Renal cortex interstitium (tissue), 11 donors: ENCODE measurements at regions not wholly inside any gene's neighbourhood (a gene's known extent, or its start where the extent isn't known, plus 50 kb on each side); places are given as distances from the start of the nearest gene placed in this dataset.

Experiments used
- DNase-seq, 11 donors: peaks; one replicate each; pipeline ENCODE4 v3.0.0-alpha.2; 2013; ENCODE audit warnings: low read depth in 9 of 11, low spot score in 4 of 11; ENCODE audit errors: extremely low read depth in 1 of 11

- DNase-seq: no peak
Observed at GRCh38 chr14:61176686-61177085, 104.5 kb downstream of the TMEM30B start.

DNA sequence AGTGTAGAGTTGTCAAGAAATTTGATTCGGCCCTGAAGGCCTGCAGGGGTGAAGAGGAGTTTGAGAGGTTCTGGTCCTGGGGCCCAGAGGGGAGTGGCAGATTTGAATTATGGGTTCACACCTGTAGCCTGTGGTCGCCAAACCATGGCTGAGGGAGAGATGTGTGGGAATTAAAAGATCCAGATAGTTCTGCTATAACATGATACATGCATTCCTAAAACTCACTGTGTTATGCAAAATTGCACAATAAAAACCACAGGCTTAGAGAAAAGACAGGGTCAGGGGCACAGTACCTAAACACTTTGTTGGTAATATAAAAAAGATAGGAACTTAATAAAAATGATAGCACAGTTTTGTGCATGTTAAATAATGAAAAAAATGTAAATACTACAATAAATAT lies 106.2 kb downstream of the TMEM30B start:
- DNase-seq: no peak

GRCh38 chr14:61174441-61174891 lies 106.7 kb downstream of the TMEM30B start:
- DNase-seq: no peak

- no peak for DNase-seq
Observed at GRCh38 chr14:61171727-61172126, 109.4 kb downstream of the TMEM30B start.

DNA sequence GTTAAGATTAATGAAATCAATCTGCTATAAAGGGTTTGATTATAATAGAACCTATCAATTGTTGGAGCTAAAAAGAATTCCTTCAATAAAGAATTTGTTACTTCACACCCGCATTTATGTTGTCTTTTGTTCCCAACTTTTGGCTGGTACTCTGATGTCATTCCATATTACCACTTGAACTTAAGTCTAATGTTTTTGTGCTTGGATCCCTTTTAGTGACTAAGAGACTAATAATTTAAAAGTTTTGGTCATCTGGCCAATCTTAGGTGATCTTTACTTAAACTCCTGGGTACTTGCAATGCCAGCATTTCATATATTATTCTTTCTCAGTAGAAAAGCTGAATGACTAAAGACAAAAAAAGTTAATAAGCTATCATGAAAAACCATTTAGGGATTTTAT lies 113.0 kb downstream of the TMEM30B start:
- DNase-seq: no peak

- DNase-seq: no peak
Observed at GRCh38 chr14:61167642-61168041, 113.5 kb downstream of the TMEM30B start.

GRCh38 chr14:61160798-61161197 lies 120.3 kb downstream of the TMEM30B start:
- DNase-seq: no peak

GRCh38 chr14:61154641-61155040 lies 126.5 kb downstream of the TMEM30B start:
- no peak for DNase-seq

GRCh38 chr14:61153914-61154545 lies 127.1 kb downstream of the TMEM30B start:
- DNase-seq: no peak

GRCh38 chr14:61153431-61153830 lies 127.7 kb downstream of the TMEM30B start:
- DNase-seq: peak in 3 of 11 donors; percentile 24 to 52 (median 44)

DNA sequence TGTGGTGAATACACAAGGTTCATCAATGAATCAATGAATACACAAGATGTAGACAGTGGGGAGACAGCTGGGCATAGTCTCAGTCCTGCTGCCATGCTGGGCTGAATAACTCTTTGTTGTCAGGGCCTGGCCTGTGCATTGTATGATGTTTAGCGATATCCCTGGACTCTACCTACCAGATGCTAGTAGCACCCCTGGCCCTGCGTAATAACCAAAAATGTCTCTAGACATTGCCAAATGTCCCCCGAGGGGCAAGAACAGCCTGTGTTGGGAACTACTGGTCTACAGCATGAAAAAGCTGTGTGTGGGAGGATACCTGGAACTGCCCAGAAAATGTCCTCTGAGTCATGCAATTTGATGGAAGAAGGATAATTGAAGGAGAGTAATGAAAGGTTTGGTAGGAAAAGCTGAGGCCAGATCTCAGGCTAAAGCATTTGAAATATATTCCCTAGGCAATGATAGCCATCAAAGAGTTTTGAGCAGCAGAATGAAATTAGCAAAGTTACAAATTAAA lies 128.2 kb downstream of the TMEM30B start:
- no peak for DNase-seq

- DNase-seq: no peak
Observed at GRCh38 chr14:61151251-61151650, 129.9 kb downstream of the TMEM30B start.

- DNase-seq: no peak
Observed at GRCh38 chr14:61150851-61151250, 130.3 kb downstream of the TMEM30B start.

DNA sequence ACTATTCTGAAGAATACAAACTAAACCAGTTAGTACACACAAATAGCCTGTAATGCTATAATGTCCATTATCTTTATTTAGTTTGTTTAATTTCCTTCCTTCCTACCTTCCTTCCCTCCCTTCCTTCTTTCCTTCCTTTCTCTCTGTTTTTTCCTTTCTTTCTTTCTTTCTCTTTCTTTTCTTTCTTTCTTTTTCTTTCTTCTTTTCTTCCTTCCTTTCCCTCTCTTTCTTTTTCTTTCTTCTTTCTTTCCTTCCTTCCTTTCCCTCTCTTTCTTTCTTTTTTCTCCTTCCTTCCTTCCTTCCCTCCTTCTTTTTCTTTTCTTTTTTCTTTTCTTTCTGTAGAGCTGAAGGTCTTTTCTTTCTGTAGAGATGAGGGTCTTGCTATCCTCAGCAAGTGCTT lies 131.2 kb downstream of the TMEM30B start:
- no peak for DNase-seq

- DNase-seq: no peak
Observed at GRCh38 chr14:61148742-61149350, 132.3 kb downstream of the TMEM30B start.

- DNase-seq: peak in 1 of 11 donors; percentile 5
Observed at GRCh38 chr14:61147831-61148549, 133.1 kb downstream of the TMEM30B start.

DNA sequence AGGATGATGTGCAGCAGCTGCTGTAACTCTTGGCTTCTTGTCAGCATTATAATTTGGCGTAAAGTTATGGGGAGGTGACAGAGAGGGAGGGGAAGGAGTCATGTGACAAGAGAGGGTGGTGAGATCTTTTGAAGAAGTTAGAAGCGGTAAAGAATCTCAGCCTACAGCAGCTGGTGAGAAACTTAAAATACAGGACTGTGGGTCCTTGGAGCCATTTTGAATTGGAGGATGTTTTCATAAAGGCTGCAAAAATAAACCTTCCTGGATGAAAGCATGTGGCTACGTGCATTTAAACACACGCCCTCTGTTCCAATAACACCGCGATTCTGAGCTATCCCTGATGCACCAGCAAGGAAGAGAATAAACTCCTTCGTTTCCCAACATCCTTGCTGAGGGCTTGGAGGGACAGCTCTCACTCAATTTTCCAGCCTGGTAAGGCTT lies 133.7 kb downstream of the TMEM30B start:
- peak in 1 of 11 donors; percentile 20 for DNase-seq

- no peak for DNase-seq
Observed at GRCh38 chr14:61146899-61147298, 134.2 kb downstream of the TMEM30B start.

- DNase-seq: no peak
Observed at GRCh38 chr14:61145903-61146481, 135.1 kb downstream of the TMEM30B start.
